HG03039 (cell line): ENCODE measurements at regions not wholly inside any gene's neighbourhood (a gene's known extent, or its start where the extent isn't known, plus 50 kb on each side); places are given as distances from the start of the nearest gene placed in this dataset.

ENCODE experiments used
- ATAC-seq: cut with Tn5 transposase; IDR thresholded peaks from one replicate; pipeline ENCODE4 v1.9.1; 2021; ENCODE audit warnings: mild to moderate bottlenecking, moderate library complexity; ENCODE audit not compliant: unreplicated experiment

DNA sequence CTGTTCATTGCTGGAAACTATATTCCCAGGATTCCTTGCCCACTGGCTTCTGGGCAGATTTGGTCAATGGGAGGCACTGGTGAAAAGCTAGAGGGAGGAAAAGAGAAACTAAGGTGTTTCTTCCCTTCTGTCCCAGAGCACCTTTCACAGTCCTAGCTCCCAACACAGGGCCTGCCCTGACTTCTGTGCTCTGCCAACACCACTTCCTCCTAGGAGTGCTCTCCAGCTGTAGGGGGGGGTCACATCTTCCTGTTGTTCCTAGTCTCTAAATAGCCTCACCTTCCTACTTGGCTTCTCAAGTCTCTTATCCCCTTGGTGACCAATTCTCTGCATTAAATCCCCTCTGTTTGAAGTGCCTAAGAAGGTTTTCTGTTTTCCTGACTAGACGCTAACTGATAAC lies 115.4 kb downstream of the ADRB2 start:
- ATAC-seq = no peak

DNA sequence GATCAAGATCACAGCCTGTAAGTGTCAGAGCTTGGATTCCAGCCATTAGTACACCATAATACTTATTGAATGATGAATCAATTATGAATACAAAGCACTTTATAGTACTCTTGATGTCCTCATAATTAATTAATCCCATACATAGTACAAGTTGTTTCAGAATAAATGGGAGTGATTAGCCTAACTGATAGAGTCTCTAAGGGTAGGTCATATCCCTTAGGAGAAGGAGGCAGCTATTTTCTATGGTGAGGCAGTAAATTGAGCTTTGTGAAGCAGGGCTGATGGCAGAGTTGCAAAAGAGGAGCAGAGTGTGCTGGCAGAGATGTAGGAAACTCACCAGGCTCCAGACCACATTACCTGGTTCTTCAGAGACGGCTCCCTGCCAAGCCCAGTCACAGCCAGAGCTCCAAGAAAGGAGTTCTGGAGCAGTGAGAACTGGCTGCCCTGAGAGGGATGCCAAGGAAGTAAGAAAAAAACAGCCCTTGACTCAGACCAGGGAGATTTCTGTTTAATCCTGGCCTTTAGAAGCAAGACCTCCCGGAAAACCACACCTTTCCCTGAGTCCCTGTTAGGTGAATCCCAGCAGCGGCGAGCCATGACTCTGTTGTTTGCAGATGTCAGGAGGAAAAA lies 112.9 kb downstream of the SH3TC2 start:
- no peak for ATAC-seq

DNA sequence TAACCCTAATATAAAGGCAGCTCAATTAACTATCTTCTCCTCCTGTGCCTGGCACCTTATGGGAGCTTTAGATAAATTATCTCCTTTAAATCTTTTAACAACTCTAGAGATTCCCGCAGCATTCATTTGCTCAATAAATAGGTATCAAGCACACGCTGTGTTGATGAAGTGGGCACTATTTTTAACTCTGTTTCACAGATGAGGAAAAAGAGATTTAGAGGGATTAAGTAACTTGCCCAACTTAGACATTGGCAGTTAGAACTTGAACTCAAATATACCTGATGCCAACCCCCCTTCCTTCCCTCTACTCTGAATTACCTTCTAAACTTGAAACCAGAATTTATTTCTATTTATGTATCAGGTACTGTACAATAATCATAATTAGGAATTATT lies 112.4 kb downstream of the SH3TC2 start:
- no peak for ATAC-seq

GRCh38 chr5:148950892-148951291 lies 112.0 kb downstream of the SH3TC2 start:
- no peak for ATAC-seq

- ATAC-seq = no peak
Measured at GRCh38 chr5:148951612-148952011, 111.2 kb downstream of the SH3TC2 start.

GRCh38 chr5:148952097-148952867 lies 110.6 kb downstream of the SH3TC2 start:
- ATAC-seq = no peak

- ATAC-seq = no peak
Measured at GRCh38 chr5:148953711-148954110, 109.2 kb downstream of the SH3TC2 start.
